Epithelial cell of esophagus (primary cell): ENCODE measurements at regions not wholly inside any gene's neighbourhood (a gene's known extent, or its start where the extent isn't known, plus 50 kb on each side); places are given as distances from the start of the nearest gene placed in this dataset.

Experiments
- DNase-seq: peaks from one replicate; pipeline ENCODE4 v3.0.0; 2010; ENCODE audit warnings: low read depth
- H3K4me3 ChIP-seq: 2 replicates; pipeline ENCODE4 v1.5.1; 2011; ENCODE audit warnings: mild to moderate bottlenecking, low read length, control low read depth
- CTCF ChIP-seq: IDR thresholded peaks from 2 replicates; pipeline ENCODE4 v1.5.1; 2011; ENCODE audit warnings: low read depth, mild to moderate bottlenecking, low read length, control low read depth, inconsistent platforms; ENCODE audit not compliant: insufficient read depth; ENCODE audit errors: missing control alignments

- no peak for TF ChIP-seq CTCF
- H3K4me3 ChIP-seq: no peak overlapping the region
- no peak for DNase-seq
Observed at GRCh38 chr4:138320831-138321230, 78.7 kb upstream of the SLC7A11 start.

- TF ChIP-seq CTCF: no peak
- DNase-seq: no peak
- no peak overlapping the region for H3K4me3 ChIP-seq
Observed at GRCh38 chr4:138320030-138320429, 77.9 kb upstream of the SLC7A11 start.

- no peak for TF ChIP-seq CTCF
- no peak for DNase-seq
Observed at GRCh38 chr4:138317175-138317748, 75.1 kb upstream of the SLC7A11 start.

GRCh38 chr4:138312536-138312911 lies 70.4 kb upstream of the SLC7A11 start:
- no peak overlapping the region for H3K4me3 ChIP-seq
- no peak for TF ChIP-seq CTCF
- DNase-seq: no peak

More at GRCh38 chr4:138317175-138317748, 75.1 kb upstream of the SLC7A11 start:
- H3K4me3 ChIP-seq: no peak overlapping the region

GRCh38 chr4:138311771-138312535 lies 69.8 kb upstream of the SLC7A11 start:
- no peak overlapping the region for H3K4me3 ChIP-seq
- no peak for DNase-seq
- TF ChIP-seq CTCF: no peak

GRCh38 chr4:138310991-138311390 lies 68.8 kb upstream of the SLC7A11 start:
- TF ChIP-seq CTCF: no peak
- H3K4me3 ChIP-seq: no peak overlapping the region
- DNase-seq: peak; percentile 66

GRCh38 chr4:138310498-138310897 lies 68.3 kb upstream of the SLC7A11 start:
- no peak for TF ChIP-seq CTCF
- H3K4me3 ChIP-seq: no peak overlapping the region
- peak; percentile 74 for DNase-seq
